Erythroblast (primary cell): ENCODE measurements at regions not wholly inside any gene's neighbourhood (a gene's known extent, or its start where the extent isn't known, plus 50 kb on each side); places are given as distances from the start of the nearest gene placed in this dataset.

Experiments used
- GATA1 ChIP-seq: IDR thresholded peaks from 2 replicates; pipeline ENCODE4 v1.6.1; 2011; ENCODE audit warnings: low read depth, mild to moderate bottlenecking, control low read depth, low read length, moderate library complexity
- POLR2A ChIP-seq: IDR thresholded peaks from 2 replicates; pipeline ENCODE4 v1.6.1; 2011; ENCODE audit warnings: mild to moderate bottlenecking, low read length

- no peak for TF ChIP-seq POLR2A
- TF ChIP-seq GATA1 = no peak
These were observed 91.7 kb downstream of the NKX2-1 start for GRCh38 chr14:36428350-36428749.
